Gastrocnemius medialis (tissue), 4 donors: ENCODE measurements at regions not wholly inside any gene's neighbourhood (a gene's known extent, or its start where the extent isn't known, plus 50 kb on each side); places are given as distances from the start of the nearest gene placed in this dataset.

Experiments used
- ATAC-seq, 2 donors: fragments of 150-250 bp; one replicate each; pipeline ENCODE4 v1.9.1; 2016
- DNase-seq, 2 donors: peaks; one replicate each; pipeline ENCODE4 v3.0.0-alpha.2; 2019
- H3K27ac ChIP-seq, 4 donors: fragments of 200-600 bp; sonication (generic); 1 replicate in 1 of 4; 2 replicates in 3 of 4; pipeline ENCODE4 v1.5.1; 2016 to 2018; ENCODE audit warnings: mild to moderate bottlenecking in 2 of 4, moderate library complexity in 1 of 4
- H3K27me3 ChIP-seq, 3 donors: fragments of 200-600 bp; sonication (generic) in 2 of 3; 1 replicate in 1 of 3; 2 replicates in 2 of 3; pipeline versions ENCODE4 v1.5.1 to v1.6.0; 2016 to 2019; ENCODE audit warnings: mild to moderate bottlenecking in 1 of 3, moderate library complexity in 1 of 3
- H3K36me3 ChIP-seq, 2 donors: fragments of 200-600 bp; sonication (generic) in 1 of 2; one replicate each; pipeline ENCODE4 v1.5.1; 2017 to 2018
- H3K4me1 ChIP-seq, 2 donors: fragments of 200-600 bp; sonication (generic) in 1 of 2; one replicate each; pipeline ENCODE4 v1.5.1; 2016 to 2017; ENCODE audit warnings: mild to moderate bottlenecking in 2 of 2
- H3K4me3 ChIP-seq, 4 donors: fragments of 200-600 bp; sonication (generic) in 3 of 4; 1 replicate in 1 of 4; 2 replicates in 3 of 4; pipeline ENCODE4 v1.5.1; 2016 to 2019; ENCODE audit warnings: mild to moderate bottlenecking in 2 of 4
- H3K9me3 ChIP-seq, 3 donors: fragments of 200-600 bp; sonication (generic) in 2 of 3; 1 replicate in 1 of 3; 2 replicates in 2 of 3; pipeline ENCODE4 v1.5.1; 2016 to 2019
- CTCF ChIP-seq, 5 experiments: fragments of 450-650 bp in 3 of 5; fragments of 200-600 bp in 2 of 5; sonication (generic) in 2 of 5; IDR thresholded peaks in 4 of 5; conservative IDR thresholded peaks in 1 of 5; 1 replicate in 4 of 5; 2 replicates in 1 of 5; pipeline ENCODE4 v1.5.1; 2016 to 2019; ENCODE audit warnings: antibody characterized with exemption in 5 of 5, mild to moderate bottlenecking in 3 of 5, moderate library complexity in 3 of 5
- POLR2A ChIP-seq, 2 donors: fragments of 450-650 bp; IDR thresholded peaks; one replicate each; pipeline ENCODE4 v1.6.1; 2017; ENCODE audit warnings: antibody characterized with exemption in 2 of 2, mild to moderate bottlenecking in 2 of 2, moderate library complexity in 2 of 2
- in situ Hi-C, 4 donors: fragments of 200-750 bp; cut with MboI; loops; one replicate each; pipeline versions ENCODE4 v1.15.0 to v1.8.0; 2017; ENCODE audit warnings: low sequenced_read_pairs in 4 of 4
- intact Hi-C: fragments of 100-400 bp; cut with DNase I; formaldehyde crosslinking; loops from one replicate; pipeline ENCODE4 v1.15.1; 2023; ENCODE audit warnings: low total_unique reads

GRCh38 chr12:89949457-89950195 lies 241.0 kb upstream of the ATP2B1 start:
- peaks cover 4 to 13% of the 10 kb centered on the region in 2 donors for H3K4me1 ChIP-seq
- intact Hi-C loops (no loop called here), in situ Hi-C loops (no loop called here)
- TF ChIP-seq CTCF (IDR thresholded peaks at IDR 0.05 in 4 of 5, conservative IDR thresholded peaks at IDR 0.05 in 1 of 5) (no peak), POLR2A (IDR thresholded peaks at IDR 0.05) (no peak)
- no peaks in the 10 kb centered on the region for H3K36me3 ChIP-seq
- no peaks in the 10 kb centered on the region for H3K9me3 ChIP-seq
- no peak for DNase-seq
- ATAC-seq = peak; percentile 36 to 59
- peak overlapping the region in 1 of 4 donors; percentile 46 for H3K27ac ChIP-seq
- H3K4me3 ChIP-seq = no peak overlapping the region
- no peaks in the 10 kb centered on the region for H3K27me3 ChIP-seq

- H3K9me3 ChIP-seq = no peaks in the 10 kb centered on the region
- no peaks in the 10 kb centered on the region for H3K36me3 ChIP-seq
- no peaks in the 10 kb centered on the region for H3K27me3 ChIP-seq
- ATAC-seq (no peak), DNase-seq (no peak)
- in situ Hi-C loops (no loop called here), intact Hi-C loops (no loop called here)
- peaks cover 4 to 13% of the 10 kb centered on the region in 2 donors for H3K4me1 ChIP-seq
- H3K4me3 ChIP-seq = no peak overlapping the region
- no peak for TF ChIP-seq CTCF (IDR thresholded peaks at IDR 0.05 in 4 of 5, conservative IDR thresholded peaks at IDR 0.05 in 1 of 5)
- TF ChIP-seq POLR2A (IDR thresholded peaks at IDR 0.05) = no peak
- H3K27ac ChIP-seq = no peak overlapping the region
Measured at GRCh38 chr12:89948271-89949175, 239.9 kb upstream of the ATP2B1 start.

GRCh38 chr12:89947437-89948270 lies 239.0 kb upstream of the ATP2B1 start:
- peaks cover 4 to 13% of the 10 kb centered on the region in 2 donors for H3K4me1 ChIP-seq
- in situ Hi-C loops (no loop called here), intact Hi-C loops (no loop called here)
- ATAC-seq (peak; percentile 62 to 70), DNase-seq (no peak)
- H3K27me3 ChIP-seq = no peaks in the 10 kb centered on the region
- no peaks in the 10 kb centered on the region for H3K9me3 ChIP-seq
- H3K27ac ChIP-seq = peak overlapping the region in 1 of 4 donors; percentile 18
- H3K36me3 ChIP-seq = no peaks in the 10 kb centered on the region
- TF ChIP-seq CTCF (IDR thresholded peaks at IDR 0.05 in 4 of 5, conservative IDR thresholded peaks at IDR 0.05 in 1 of 5) (no peak), POLR2A (IDR thresholded peaks at IDR 0.05) (no peak)
- no peak overlapping the region for H3K4me3 ChIP-seq

- intact Hi-C loops = no loop called here
- H3K4me1 ChIP-seq = peaks cover 4 to 13% of the 10 kb centered on the region in 2 donors
Measured at GRCh38 chr12:89946518-89947135, 238.0 kb upstream of the ATP2B1 start.

More at GRCh38 chr12:89946518-89947135, 238.0 kb upstream of the ATP2B1 start:
- Histone ChIP-seq H3K4me3 (no peak overlapping the region), H3K27ac (no peak overlapping the region), H3K27me3 (no peaks in the 10 kb centered on the region), H3K36me3 (no peaks in the 10 kb centered on the region), H3K9me3 (no peaks in the 10 kb centered on the region)
- in situ Hi-C loops = no loop called here
- TF ChIP-seq POLR2A (IDR thresholded peaks at IDR 0.05) = no peak
- no peak for TF ChIP-seq CTCF (IDR thresholded peaks at IDR 0.05 in 4 of 5, conservative IDR thresholded peaks at IDR 0.05 in 1 of 5)
- DNase-seq = no peak
- no peak for ATAC-seq
